ENCODE measurements at regions not wholly inside any gene's neighbourhood (a gene's known extent, or its start where the extent isn't known, plus 50 kb on each side); places are given as distances from the start of the nearest gene placed in this dataset.

GRCh38 chr2:18373664-18374063 is 186.8 kb downstream of the RDH14 start:
- no peaks in the 10 kb centered on the region for H3K36me3 Mint-ChIP-seq
- no peak for DNase-seq (ENCODE audit: low spot score in 2 of 2)
- no peak for ATAC-seq
- H3K9me3 Mint-ChIP-seq = no peaks in the 10 kb centered on the region
- no peak overlapping the region for H3K27ac Mint-ChIP-seq

- Mint-ChIP-seq H3K36me3 (no peaks in the 10 kb centered on the region), H3K27ac (no peak overlapping the region), H3K9me3 (no peaks in the 10 kb centered on the region)
- DNase-seq (ENCODE audit: low spot score in 2 of 2) (no peak), ATAC-seq (no peak)
Measured at GRCh38 chr2:18373081-18373480, 187.4 kb downstream of the RDH14 start.

GRCh38 chr2:18372641-18373040 is 187.8 kb downstream of the RDH14 start:
- no peaks in the 10 kb centered on the region for H3K9me3 Mint-ChIP-seq
- no peak overlapping the region for H3K27ac Mint-ChIP-seq
- ATAC-seq (no peak), DNase-seq (ENCODE audit: low spot score in 2 of 2) (no peak)
- H3K36me3 Mint-ChIP-seq = no peaks in the 10 kb centered on the region

GRCh38 chr2:18369760-18370159 is 190.7 kb downstream of the RDH14 start:
- no peak for ATAC-seq
- Mint-ChIP-seq H3K36me3 (no peaks in the 10 kb centered on the region), H3K9me3 (no peaks in the 10 kb centered on the region), H3K27ac (no peak overlapping the region)
- no peak for DNase-seq (ENCODE audit: low spot score in 2 of 2)

GRCh38 chr2:18368008-18368407 is 192.4 kb downstream of the RDH14 start:
- no peak overlapping the region for H3K27ac Mint-ChIP-seq
- H3K9me3 Mint-ChIP-seq = no peaks in the 10 kb centered on the region
- no peak for DNase-seq (ENCODE audit: low spot score in 2 of 2)
- no peaks in the 10 kb centered on the region for H3K36me3 Mint-ChIP-seq
- ATAC-seq = no peak

- H3K9me3 Mint-ChIP-seq = no peaks in the 10 kb centered on the region
- H3K27ac Mint-ChIP-seq = no peak overlapping the region
- no peaks in the 10 kb centered on the region for H3K36me3 Mint-ChIP-seq
- no peak for DNase-seq (ENCODE audit: low spot score in 2 of 2)
- ATAC-seq = no peak
Measured at GRCh38 chr2:18365342-18365741, 195.1 kb downstream of the RDH14 start.

GRCh38 chr2:18363348-18363747 is 197.1 kb downstream of the RDH14 start:
- no peak overlapping the region for H3K27ac Mint-ChIP-seq
- no peak for DNase-seq (ENCODE audit: low spot score in 2 of 2)
- no peaks in the 10 kb centered on the region for H3K9me3 Mint-ChIP-seq
- ATAC-seq = no peak
- H3K36me3 Mint-ChIP-seq = no peaks in the 10 kb centered on the region

GRCh38 chr2:18362696-18363095 is 197.8 kb downstream of the RDH14 start:
- no peak for DNase-seq (ENCODE audit: low spot score in 2 of 2)
- H3K36me3 Mint-ChIP-seq = no peaks in the 10 kb centered on the region
- ATAC-seq = no peak
- no peak overlapping the region for H3K27ac Mint-ChIP-seq
- no peaks in the 10 kb centered on the region for H3K9me3 Mint-ChIP-seq

- DNase-seq (ENCODE audit: low spot score in 2 of 2) = no peak
- H3K36me3 Mint-ChIP-seq = no peaks in the 10 kb centered on the region
- ATAC-seq = no peak
- no peaks in the 10 kb centered on the region for H3K9me3 Mint-ChIP-seq
- H3K27ac Mint-ChIP-seq = no peak overlapping the region
Measured at GRCh38 chr2:18357537-18357936, 202.9 kb downstream of the RDH14 start.

GRCh38 chr2:18356676-18357075 is 203.8 kb downstream of the RDH14 start:
- H3K9me3 Mint-ChIP-seq = no peaks in the 10 kb centered on the region
- no peak overlapping the region for H3K27ac Mint-ChIP-seq
- ATAC-seq (no peak), DNase-seq (ENCODE audit: low spot score in 2 of 2) (no peak)
- H3K36me3 Mint-ChIP-seq = no peaks in the 10 kb centered on the region

GRCh38 chr2:18349421-18349820 is 211.0 kb downstream of the RDH14 start:
- peaks cover 0 to 7% of the 10 kb centered on the region in 2 donors for H3K9me3 Mint-ChIP-seq
- H3K27ac Mint-ChIP-seq = no peak overlapping the region
- ATAC-seq (no peak), DNase-seq (ENCODE audit: low spot score in 2 of 2) (no peak)
- H3K36me3 Mint-ChIP-seq = no peaks in the 10 kb centered on the region

- no peak for DNase-seq (ENCODE audit: low spot score in 2 of 2)
- Mint-ChIP-seq H3K36me3 (no peaks in the 10 kb centered on the region), H3K9me3 (peaks cover 0 to 7% of the 10 kb centered on the region in 2 donors), H3K27ac (no peak overlapping the region)
- no peak for ATAC-seq
Measured at GRCh38 chr2:18346874-18347273, 213.6 kb downstream of the RDH14 start.

GRCh38 chr2:18346344-18346743 is 214.1 kb downstream of the RDH14 start:
- no peak for ATAC-seq
- DNase-seq (ENCODE audit: low spot score in 2 of 2) = no peak
- Mint-ChIP-seq H3K27ac (no peak overlapping the region), H3K36me3 (no peaks in the 10 kb centered on the region), H3K9me3 (peaks cover 0 to 7% of the 10 kb centered on the region in 2 donors)

- H3K36me3 Mint-ChIP-seq = no peaks in the 10 kb centered on the region
- no peak overlapping the region for H3K27ac Mint-ChIP-seq
- ATAC-seq (no peak), DNase-seq (ENCODE audit: low spot score in 2 of 2) (no peak)
- peaks cover 0 to 3% of the 10 kb centered on the region in 2 donors for H3K9me3 Mint-ChIP-seq
Measured at GRCh38 chr2:18345848-18346247, 214.6 kb downstream of the RDH14 start.

GRCh38 chr2:18342901-18343300 is 217.6 kb downstream of the RDH14 start:
- H3K36me3 Mint-ChIP-seq = no peaks in the 10 kb centered on the region
- ATAC-seq (no peak), DNase-seq (ENCODE audit: low spot score in 2 of 2) (no peak)
- H3K9me3 Mint-ChIP-seq = no peaks in the 10 kb centered on the region
- H3K27ac Mint-ChIP-seq = no peak overlapping the region

- ATAC-seq (no peak), DNase-seq (ENCODE audit: low spot score in 2 of 2) (no peak)
- no peaks in the 10 kb centered on the region for H3K9me3 Mint-ChIP-seq
- no peaks in the 10 kb centered on the region for H3K36me3 Mint-ChIP-seq
- no peak overlapping the region for H3K27ac Mint-ChIP-seq
Measured at GRCh38 chr2:18339326-18339725, 221.1 kb downstream of the RDH14 start.

GRCh38 chr2:18336975-18337374 is 223.5 kb downstream of the RDH14 start:
- DNase-seq (ENCODE audit: low spot score in 2 of 2) (no peak), ATAC-seq (no peak)
- no peaks in the 10 kb centered on the region for H3K36me3 Mint-ChIP-seq
- no peak overlapping the region for H3K27ac Mint-ChIP-seq
- H3K9me3 Mint-ChIP-seq = no peaks in the 10 kb centered on the region

- Mint-ChIP-seq H3K9me3 (no peaks in the 10 kb centered on the region), H3K27ac (no peak overlapping the region), H3K36me3 (no peaks in the 10 kb centered on the region)
- no peak for ATAC-seq
- no peak for DNase-seq (ENCODE audit: low spot score in 2 of 2)
Measured at GRCh38 chr2:18332477-18332876, 228.0 kb downstream of the RDH14 start.

GRCh38 chr2:18325118-18325517 is 235.3 kb downstream of the RDH14 start:
- ATAC-seq (no peak), DNase-seq (ENCODE audit: low spot score in 2 of 2) (no peak)
- Mint-ChIP-seq H3K9me3 (no peaks in the 10 kb centered on the region), H3K36me3 (no peaks in the 10 kb centered on the region), H3K27ac (no peak overlapping the region)

All from activated naive CD4-positive, alpha-beta T cell treated with anti-CD3 and anti-CD28 coated beads, Interleukin-2, amount 50 U/mL, for 72 hours (primary cell).